ENCODE measurements at regions not wholly inside any gene's neighbourhood (a gene's known extent, or its start where the extent isn't known, plus 50 kb on each side); places are given as distances from the start of the nearest gene placed in this dataset.

GRCh38 chr18:51400721-51401120, 203.2 kb upstream of the MEX3C start:
- DNase-seq = no peak

GRCh38 chr18:51401912-51402311, 204.4 kb upstream of the MEX3C start:
- no peak for DNase-seq

- DNase-seq = no peak
Measured at GRCh38 chr18:51404620-51405019, 207.1 kb upstream of the MEX3C start.

GRCh38 chr18:51405683-51406477, 208.4 kb upstream of the MEX3C start:
- no peak for DNase-seq

- no peak for DNase-seq
Measured at GRCh38 chr18:51417643-51418483, 220.4 kb upstream of the MEX3C start.

- DNase-seq = no peak
Measured at GRCh38 chr18:51425475-51425874, 228.0 kb upstream of the MEX3C start.

GRCh38 chr18:51425889-51426288, 228.4 kb upstream of the MEX3C start:
- DNase-seq = no peak

- peak; percentile 13 for DNase-seq
Measured at GRCh38 chr18:51426996-51427395, 229.5 kb upstream of the MEX3C start.

- no peak for DNase-seq
Measured at GRCh38 chr18:51429644-51430043, 232.2 kb upstream of the MEX3C start.

- DNase-seq = no peak
Measured at GRCh38 chr18:51430538-51430937, 233.1 kb upstream of the MEX3C start.

- no peak for DNase-seq
Measured at GRCh38 chr18:51433296-51433695, 235.8 kb upstream of the MEX3C start.

GRCh38 chr18:51433881-51434280, 236.4 kb upstream of the MEX3C start:
- no peak for DNase-seq

GRCh38 chr18:51437280-51438271, 240.1 kb upstream of the MEX3C start:
- DNase-seq = no peak

GRCh38 chr18:51438797-51439350, 241.4 kb upstream of the MEX3C start:
- no peak for DNase-seq

- no peak for DNase-seq
Measured at GRCh38 chr18:51442012-51442411, 244.5 kb upstream of the MEX3C start.

- no peak for DNase-seq
Measured at GRCh38 chr18:51446571-51447210, 249.2 kb upstream of the MEX3C start.

- no peak for DNase-seq
Measured at GRCh38 chr18:51447351-51448342, 250.2 kb upstream of the MEX3C start.

- no peak for DNase-seq
Measured at GRCh38 chr18:51448949-51449348, 251.5 kb upstream of the MEX3C start.

- DNase-seq = no peak
Measured at GRCh38 chr18:51453594-51453993, 256.1 kb upstream of the MEX3C start.

- DNase-seq = no peak
Measured at GRCh38 chr18:51458861-51459260, 261.4 kb upstream of the MEX3C start.

- no peak for DNase-seq
Measured at GRCh38 chr18:51461956-51462355, 264.5 kb upstream of the MEX3C start.
